Epidermal melanocyte (primary cell): ENCODE measurements at regions not wholly inside any gene's neighbourhood (a gene's known extent, or its start where the extent isn't known, plus 50 kb on each side); places are given as distances from the start of the nearest gene placed in this dataset.

ENCODE experiments used
- DNase-seq: peaks from one replicate; pipeline ENCODE4 v3.0.0; 2011; ENCODE audit warnings: low spot score; ENCODE audit not compliant: insufficient read length

- DNase-seq = no peak
Observed at GRCh38 chr13:44092078-44092970, 212.6 kb downstream of the LACC1 start.

- no peak for DNase-seq
Observed at GRCh38 chr13:44093607-44094564, 214.2 kb downstream of the LACC1 start.

- no peak for DNase-seq
Observed at GRCh38 chr13:44096901-44097300, 217.2 kb downstream of the LACC1 start.

- no peak for DNase-seq
Observed at GRCh38 chr13:44098559-44098958, 218.9 kb downstream of the LACC1 start.

- DNase-seq = no peak
Observed at GRCh38 chr13:44101347-44102083, 221.8 kb downstream of the LACC1 start.

- DNase-seq = no peak
Observed at GRCh38 chr13:44103429-44104196, 223.9 kb downstream of the LACC1 start.

- no peak for DNase-seq
Observed at GRCh38 chr13:44104197-44104490, 224.4 kb downstream of the LACC1 start.

- DNase-seq = no peak
Observed at GRCh38 chr13:44104969-44105368, 225.3 kb downstream of the LACC1 start.

GRCh38 chr13:44106266-44107152 lies 226.8 kb downstream of the LACC1 start:
- no peak for DNase-seq

- no peak for DNase-seq
Observed at GRCh38 chr13:44107357-44108121, 227.8 kb downstream of the LACC1 start.

- no peak for DNase-seq
Observed at GRCh38 chr13:44108331-44108858, 228.7 kb downstream of the LACC1 start.

- DNase-seq = no peak
Observed at GRCh38 chr13:44110091-44110621, 230.5 kb downstream of the LACC1 start.

GRCh38 chr13:44111701-44112100 lies 232.0 kb downstream of the LACC1 start:
- DNase-seq = no peak

- DNase-seq = no peak
Observed at GRCh38 chr13:44112700-44113329, 233.1 kb downstream of the LACC1 start.

GRCh38 chr13:44116562-44117332 lies 237.0 kb downstream of the LACC1 start:
- DNase-seq = no peak

GRCh38 chr13:44117351-44117750 lies 237.6 kb downstream of the LACC1 start:
- no peak for DNase-seq

- DNase-seq = no peak
Observed at GRCh38 chr13:44117816-44118215, 238.1 kb downstream of the LACC1 start.
